ENCODE measurements at regions not wholly inside any gene's neighbourhood (a gene's known extent, or its start where the extent isn't known, plus 50 kb on each side); places are given as distances from the start of the nearest gene placed in this dataset.

- Histone ChIP-seq H3K79me2 (no peaks in the 10 kb centered on the region), H3K36me3 (replicated peaks; ENCODE audit: insufficient read depth, low read depth) (no peaks in the 10 kb centered on the region), H3K9me3 (ENCODE audit: low read depth) (no peaks in the 10 kb centered on the region), H3K27ac (no peak overlapping the region), H2AFZ (no peak overlapping the region), H3K4me3 (no peak overlapping the region), H3K27me3 (no peaks in the 10 kb centered on the region), H4K20me1 (ENCODE audit: insufficient read depth, poor library complexity, severe bottlenecking) (no peaks in the 10 kb centered on the region), H3K9me2 (replicated peaks; ENCODE audit: insufficient read depth) (no peaks in the 10 kb centered on the region), H3K4me1 (ENCODE audit: insufficient read depth) (no peaks in the 10 kb centered on the region), H3K4me2 (no peak overlapping the region)
- TF ChIP-seq EZH2phosphoT487 (IDR thresholded peaks at IDR 0.05; ENCODE audit: low read depth, severe bottlenecking, unreplicated experiment) (no peak), EZH2 (IDR thresholded peaks at IDR 0.05; ENCODE audit: borderline replicate concordance) (no peak)
- TF ChIP-seq, protein P1, sequence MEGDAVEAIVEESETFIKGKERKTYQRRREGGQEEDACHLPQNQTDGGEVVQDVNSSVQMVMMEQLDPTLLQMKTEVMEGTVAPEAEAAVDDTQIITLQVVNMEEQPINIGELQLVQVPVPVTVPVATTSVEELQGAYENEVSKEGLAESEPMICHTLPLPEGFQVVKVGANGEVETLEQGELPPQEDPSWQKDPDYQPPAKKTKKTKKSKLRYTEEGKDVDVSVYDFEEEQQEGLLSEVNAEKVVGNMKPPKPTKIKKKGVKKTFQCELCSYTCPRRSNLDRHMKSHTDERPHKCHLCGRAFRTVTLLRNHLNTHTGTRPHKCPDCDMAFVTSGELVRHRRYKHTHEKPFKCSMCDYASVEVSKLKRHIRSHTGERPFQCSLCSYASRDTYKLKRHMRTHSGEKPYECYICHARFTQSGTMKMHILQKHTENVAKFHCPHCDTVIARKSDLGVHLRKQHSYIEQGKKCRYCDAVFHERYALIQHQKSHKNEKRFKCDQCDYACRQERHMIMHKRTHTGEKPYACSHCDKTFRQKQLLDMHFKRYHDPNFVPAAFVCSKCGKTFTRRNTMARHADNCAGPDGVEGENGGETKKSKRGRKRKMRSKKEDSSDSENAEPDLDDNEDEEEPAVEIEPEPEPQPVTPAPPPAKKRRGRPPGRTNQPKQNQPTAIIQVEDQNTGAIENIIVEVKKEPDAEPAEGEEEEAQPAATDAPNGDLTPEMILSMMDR (IDR thresholded peaks at IDR 0.05; ENCODE audit: poor library complexity): no peak
- DNase-seq (ENCODE audit: low spot score): no peak
- 95% methylated on average over 2 of the region's 2 CpGs for WGBS (ENCODE audit: low lambda C conversion rate, missing lambda C conversion rate)
These were observed 490.7 kb upstream of the PTPRD start for GRCh38 chr9:11103525-11103924.

- Histone ChIP-seq H3K79me2 (no peaks in the 10 kb centered on the region), H3K9me3 (ENCODE audit: low read depth) (no peaks in the 10 kb centered on the region), H3K4me3 (no peak overlapping the region), H2AFZ (no peak overlapping the region), H3K4me2 (no peak overlapping the region), H3K4me1 (ENCODE audit: insufficient read depth) (no peaks in the 10 kb centered on the region), H3K27ac (no peak overlapping the region), H4K20me1 (ENCODE audit: insufficient read depth, poor library complexity, severe bottlenecking) (no peaks in the 10 kb centered on the region), H3K36me3 (replicated peaks; ENCODE audit: insufficient read depth, low read depth) (no peaks in the 10 kb centered on the region), H3K9me2 (replicated peaks; ENCODE audit: insufficient read depth) (no peaks in the 10 kb centered on the region), H3K27me3 (no peaks in the 10 kb centered on the region)
- WGBS (ENCODE audit: low lambda C conversion rate, missing lambda C conversion rate): 70% methylated on average over 8 of the region's 8 CpGs
- TF ChIP-seq, protein P1 (IDR thresholded peaks at IDR 0.05; ENCODE audit: poor library complexity): no peak
- TF ChIP-seq EZH2 (IDR thresholded peaks at IDR 0.05; ENCODE audit: borderline replicate concordance) (no peak), EZH2phosphoT487 (IDR thresholded peaks at IDR 0.05; ENCODE audit: low read depth, severe bottlenecking, unreplicated experiment) (no peak)
- no peak for DNase-seq (ENCODE audit: low spot score)
These were observed 494.4 kb upstream of the PTPRD start for GRCh38 chr9:11107196-11107595.

DNA sequence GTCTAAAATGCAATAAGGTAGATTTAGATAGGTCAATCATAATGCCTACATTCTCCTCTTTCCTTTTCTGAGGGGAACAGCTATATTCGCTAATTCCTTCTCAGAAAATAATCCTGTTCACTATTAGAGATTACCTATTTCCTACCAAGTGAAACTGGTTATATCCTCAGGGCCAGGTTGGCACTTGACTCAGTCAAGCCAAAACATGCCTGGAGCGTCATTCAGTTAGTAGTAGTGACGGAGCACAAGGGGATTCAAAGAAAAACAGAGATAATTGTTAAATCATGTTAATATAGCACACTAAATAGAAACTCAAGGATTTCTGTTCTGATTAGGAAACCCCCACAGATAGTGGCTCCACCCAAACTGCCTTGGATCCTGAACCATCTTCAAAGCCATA, 515.4 kb upstream of the PTPRD start:
- no peaks in the 10 kb centered on the region for H3K9me3 ChIP-seq (ENCODE audit: low read depth)
- no peaks in the 10 kb centered on the region for H4K20me1 ChIP-seq (ENCODE audit: insufficient read depth, poor library complexity, severe bottlenecking)
- H3K27ac ChIP-seq: no peak overlapping the region
- DNase-seq (ENCODE audit: low spot score): no peak
- H2AFZ ChIP-seq: no peak overlapping the region
- no peaks in the 10 kb centered on the region for H3K27me3 ChIP-seq
- WGBS (ENCODE audit: low lambda C conversion rate, missing lambda C conversion rate): 96% methylated on average over 3 of the region's 3 CpGs
- H3K9me2 ChIP-seq (replicated peaks; ENCODE audit: insufficient read depth): no peaks in the 10 kb centered on the region
- H3K4me3 ChIP-seq: no peak overlapping the region
- TF ChIP-seq, protein P1 (IDR thresholded peaks at IDR 0.05; ENCODE audit: poor library complexity): no peak
- TF ChIP-seq EZH2phosphoT487 (IDR thresholded peaks at IDR 0.05; ENCODE audit: low read depth, severe bottlenecking, unreplicated experiment) (no peak), EZH2 (IDR thresholded peaks at IDR 0.05; ENCODE audit: borderline replicate concordance) (no peak)
- no peaks in the 10 kb centered on the region for H3K79me2 ChIP-seq
- H3K4me1 ChIP-seq (ENCODE audit: insufficient read depth): no peaks in the 10 kb centered on the region
- H3K36me3 ChIP-seq (replicated peaks; ENCODE audit: insufficient read depth, low read depth): no peaks in the 10 kb centered on the region
- H3K4me2 ChIP-seq: no peak overlapping the region

DNA sequence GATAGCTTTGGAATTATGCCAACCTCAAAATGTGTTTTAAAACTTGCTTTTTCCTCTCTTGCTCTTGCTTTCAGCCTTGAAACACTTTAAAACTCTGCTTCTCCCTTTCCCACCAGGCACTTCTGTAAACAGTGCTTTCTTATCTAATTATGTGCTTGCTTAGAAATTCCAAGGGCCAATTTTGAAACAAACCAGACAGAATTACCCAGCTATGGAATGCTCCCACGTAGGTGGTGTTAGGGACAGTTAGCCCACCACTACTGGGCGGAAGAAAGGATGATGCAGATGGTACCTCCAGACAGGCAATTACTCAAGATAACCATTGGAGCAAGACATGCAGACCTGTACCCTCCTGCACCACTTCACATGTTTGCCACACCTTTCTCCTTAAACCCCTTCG, 523.0 kb upstream of the PTPRD start:
- no peak overlapping the region for H2AFZ ChIP-seq
- TF ChIP-seq EZH2 (IDR thresholded peaks at IDR 0.05; ENCODE audit: borderline replicate concordance) (no peak), EZH2phosphoT487 (IDR thresholded peaks at IDR 0.05; ENCODE audit: low read depth, severe bottlenecking, unreplicated experiment) (no peak)
- TF ChIP-seq, protein P1 (IDR thresholded peaks at IDR 0.05; ENCODE audit: poor library complexity): no peak
- H3K4me2 ChIP-seq: peak overlapping the region; percentile 30
- H3K4me1 ChIP-seq (ENCODE audit: insufficient read depth): peaks cover 7% of the 10 kb centered on the region
- no peaks in the 10 kb centered on the region for H3K9me3 ChIP-seq (ENCODE audit: low read depth)
- no peaks in the 10 kb centered on the region for H3K9me2 ChIP-seq (replicated peaks; ENCODE audit: insufficient read depth)
- no peaks in the 10 kb centered on the region for H3K27me3 ChIP-seq
- peak; percentile 14 for DNase-seq (ENCODE audit: low spot score)
- no peaks in the 10 kb centered on the region for H3K36me3 ChIP-seq (replicated peaks; ENCODE audit: insufficient read depth, low read depth)
- H3K79me2 ChIP-seq: no peaks in the 10 kb centered on the region
- 42% methylated on average over 3 of the region's 3 CpGs for WGBS (ENCODE audit: low lambda C conversion rate, missing lambda C conversion rate)
- H4K20me1 ChIP-seq (ENCODE audit: insufficient read depth, poor library complexity, severe bottlenecking): no peaks in the 10 kb centered on the region
- no peak overlapping the region for H3K4me3 ChIP-seq
- H3K27ac ChIP-seq: no peak overlapping the region

All from hepatocyte (in vitro differentiated cells).